H1 (cell line): ENCODE measurements at regions not wholly inside any gene's neighbourhood (a gene's known extent, or its start where the extent isn't known, plus 50 kb on each side); places are given as distances from the start of the nearest gene placed in this dataset.

ENCODE experiments used
- CTCF ChIA-PET: fragments of 300-600 bp; sonication (Branson Sonifier 250); formaldehyde crosslinking; loops from one replicate; lab custom pipeline; 2021; ENCODE audit not compliant: partially characterized antibody; lab: Charles Lee
- POLR2A ChIA-PET: fragments of 300-600 bp; sonication (Branson Sonifier 250); formaldehyde crosslinking; loops from one replicate; lab custom pipeline; 2021; ENCODE audit warnings: inconsistent platforms; ENCODE audit not compliant: partially characterized antibody; lab: Charles Lee
- DNase-seq, 2 experiments: peaks; one replicate each; pipeline versions ENCODE4 v3.0.0 to v3.0.0-alpha.2; 2010 to 2022; ENCODE audit warnings: low spot score in 2 of 2, low read depth in 1 of 2, mixed read lengths in 1 of 2
- FAIRE-seq: peaks from 2 replicates; lab custom pipeline; 2011; peaks lifted over from hg19 to GRCh38; lab: Jason Lieb, UNC
- H2AFZ ChIP-seq: 2 replicates; pipeline ENCODE4 v1.8.1; 2012; ENCODE audit warnings: low read length, inconsistent platforms
- H2AK5ac ChIP-seq: 2 replicates; pipeline ENCODE4 v1.6.1; 2013; ENCODE audit warnings: low read depth, low read length
- H2BK120ac ChIP-seq: replicated peaks from 2 replicates; pipeline ENCODE3; 2013; ENCODE audit warnings: low read depth, low read length, inconsistent platforms
- H2BK12ac ChIP-seq: 2 replicates; pipeline ENCODE4 v1.6.1; 2013; ENCODE audit warnings: low read depth, low read length
- H2BK15ac ChIP-seq: 2 replicates; pipeline ENCODE4 v1.6.1; 2013; ENCODE audit warnings: low read length
- H2BK20ac ChIP-seq: 2 replicates; pipeline ENCODE4 v1.6.1; 2013; ENCODE audit warnings: low read length
- H2BK5ac ChIP-seq: 2 replicates; pipeline ENCODE4 v1.6.1; 2013; ENCODE audit warnings: low read depth, low read length
- H3K14ac ChIP-seq: 2 replicates; pipeline ENCODE4 v1.6.1; 2013; ENCODE audit warnings: inconsistent platforms; ENCODE audit not compliant: insufficient read length
- H3K18ac ChIP-seq: 2 replicates; pipeline ENCODE4 v1.6.1; 2013; ENCODE audit warnings: low read length; ENCODE audit errors: extremely low read depth
- H3K23ac ChIP-seq: 2 replicates; pipeline ENCODE4 v1.6.1; 2013; ENCODE audit warnings: inconsistent platforms; ENCODE audit not compliant: insufficient read length
- H3K23me2 ChIP-seq: 2 replicates; pipeline ENCODE4 v1.6.1; 2013; ENCODE audit warnings: low read depth, low read length
- H3K27ac ChIP-seq: 2 replicates; pipeline ENCODE4 v1.6.1; 2011; ENCODE audit warnings: low read depth, low read length, inconsistent platforms
- H3K27me3 ChIP-seq, 4 experiments: replicated peaks in 1 of 4; 1 replicate in 1 of 4; 2 replicates in 3 of 4; pipeline versions ENCODE4 v1.6.1 to v1.8.1; 2011 to 2013; ENCODE audit warnings: low read length in 3 of 4, mild to moderate bottlenecking in 3 of 4, inconsistent platforms in 2 of 4, mixed read lengths in 2 of 4, moderate library complexity in 1 of 4; ENCODE audit not compliant: control insufficient read depth in 3 of 4, insufficient read depth in 3 of 4; ENCODE audit errors: extremely low read depth in 1 of 4
- H3K36me3 ChIP-seq, 4 experiments: 2 replicates each; pipeline versions ENCODE4 v1.6.1 to v1.8.1; 2011 to 2013; ENCODE audit warnings: mild to moderate bottlenecking in 4 of 4, low read length in 3 of 4, moderate library complexity in 2 of 4, control low read depth in 1 of 4, inconsistent platforms in 1 of 4; ENCODE audit not compliant: insufficient read depth in 4 of 4, control insufficient read depth in 2 of 4
- H3K4ac ChIP-seq: replicated peaks from 2 replicates; pipeline ENCODE3; 2013; ENCODE audit warnings: low read length, low read depth, mixed read lengths, inconsistent platforms; ENCODE audit not compliant: insufficient read length
- H3K4me1 ChIP-seq, 4 experiments: replicated peaks in 1 of 4; 1 replicate in 1 of 4; 2 replicates in 3 of 4; pipeline versions ENCODE4 v1.6.1 to v1.8.1; 2011 to 2013; ENCODE audit warnings: low read length in 3 of 4, inconsistent platforms in 2 of 4, mixed read lengths in 1 of 4; ENCODE audit not compliant: insufficient read depth in 4 of 4, control insufficient read depth in 3 of 4
- H3K4me2 ChIP-seq, 2 experiments: 2 replicates each; pipeline versions ENCODE4 v1.6.1 to v1.8.1; 2011 to 2013; ENCODE audit warnings: low read depth in 2 of 2, low read length in 2 of 2, control low read depth in 1 of 2, inconsistent platforms in 1 of 2, mild to moderate bottlenecking in 1 of 2; ENCODE audit not compliant: insufficient read depth in 1 of 2
- H3K4me3 ChIP-seq, 4 experiments: fragments of 200-600, 300-600 bp in 1 of 4; sonication (generic), shearing (Covaris generic), sonication (Bioruptor Twin) in 1 of 4; 2 replicates each; pipeline versions ENCODE4 v1.5.1 to v1.8.1; 2011 to 2016; ENCODE audit warnings: low read length in 4 of 4, low read depth in 3 of 4, control low read depth in 2 of 4, inconsistent platforms in 2 of 4, mild to moderate bottlenecking in 2 of 4, mixed read lengths in 1 of 4, moderate library complexity in 1 of 4; ENCODE audit not compliant: insufficient read depth in 2 of 4; ENCODE audit errors: extremely low read depth in 1 of 4
- H3K56ac ChIP-seq: replicated peaks from 2 replicates; pipeline ENCODE3; 2013; ENCODE audit warnings: low read depth, mild to moderate bottlenecking, mixed read lengths, low read length, inconsistent platforms; ENCODE audit not compliant: insufficient read length
- H3K79me1 ChIP-seq: 2 replicates; pipeline ENCODE4 v1.6.1; 2013; ENCODE audit warnings: low read depth, low read length, control low read depth
- H3K79me2 ChIP-seq, 2 experiments: 2 replicates each; pipeline versions ENCODE4 v1.6.1 to v1.8.1; 2012 to 2013; ENCODE audit warnings: low read length in 2 of 2, mild to moderate bottlenecking in 2 of 2, inconsistent platforms in 1 of 2; ENCODE audit not compliant: insufficient read depth in 2 of 2, control insufficient read depth in 1 of 2
- H3K9ac ChIP-seq, 4 experiments: replicated peaks in 1 of 4; 1 replicate in 1 of 4; 2 replicates in 3 of 4; pipeline versions ENCODE4 v1.6.1 to v1.8.1; 2011 to 2013; ENCODE audit warnings: low read depth in 3 of 4, low read length in 3 of 4, control low read depth in 2 of 4, mild to moderate bottlenecking in 2 of 4, moderate library complexity in 2 of 4, inconsistent platforms in 1 of 4; ENCODE audit errors: extremely low read depth in 1 of 4
- H3K9me3 ChIP-seq, 2 experiments: 2 replicates each; pipeline versions ENCODE4 v1.6.1 to v1.8.1; 2012 to 2013; ENCODE audit warnings: mild to moderate bottlenecking in 2 of 2, moderate library complexity in 2 of 2, control low read depth in 1 of 2, inconsistent platforms in 1 of 2, low read depth in 1 of 2, low read length in 1 of 2, mixed read lengths in 1 of 2; ENCODE audit not compliant: insufficient read depth in 2 of 2
- H4K20me1 ChIP-seq, 2 experiments: replicated peaks in 1 of 2; 2 replicates each; pipeline versions ENCODE3 to v1.8.1; 2011 to 2013; ENCODE audit warnings: inconsistent platforms in 2 of 2, low read length in 2 of 2, mild to moderate bottlenecking in 1 of 2; ENCODE audit not compliant: insufficient read depth in 2 of 2, control insufficient read depth in 1 of 2
- H4K5ac ChIP-seq: 2 replicates; pipeline ENCODE4 v1.6.1; 2013; ENCODE audit warnings: low read length, low read depth, mixed read lengths, inconsistent platforms; ENCODE audit not compliant: insufficient read length
- H4K8ac ChIP-seq: 2 replicates; pipeline ENCODE4 v1.8.0; 2013; ENCODE audit warnings: mild to moderate bottlenecking, moderate library complexity, low read length, inconsistent platforms; ENCODE audit not compliant: insufficient read depth; ENCODE audit errors: extremely low read depth
- H4K91ac ChIP-seq: replicated peaks from 2 replicates; pipeline ENCODE3; 2013; ENCODE audit warnings: low read length, mixed read lengths, inconsistent platforms; ENCODE audit not compliant: insufficient read length
- BRCA1 ChIP-seq: IDR thresholded peaks from 2 replicates; pipeline ENCODE4 v1.6.1; 2012; ENCODE audit warnings: low read depth, low read length, improper control_type of control experiment
- CTBP2 ChIP-seq: IDR thresholded peaks from 2 replicates; pipeline ENCODE4 v1.7.0; 2011; ENCODE audit warnings: borderline replicate concordance, mild to moderate bottlenecking, moderate library complexity, mixed read lengths, low read length; ENCODE audit not compliant: insufficient read depth, insufficient read length
- EP300 ChIP-seq, 2 experiments: IDR thresholded peaks; 1 replicate in 1 of 2; 2 replicates in 1 of 2; pipeline ENCODE4 v1.6.1; 2011 to 2012; ENCODE audit warnings: low read depth in 2 of 2, low read length in 2 of 2, mild to moderate bottlenecking in 2 of 2, borderline replicate concordance in 1 of 2, inconsistent platforms in 1 of 2, moderate library complexity in 1 of 2
- JUN ChIP-seq: IDR thresholded peaks from 2 replicates; pipeline ENCODE4 v1.6.1; 2011; ENCODE audit warnings: low read depth, mild to moderate bottlenecking, improper control_type of control experiment, low read length
- SUZ12 ChIP-seq: fragments of 200-600 bp; sonication (generic); IDR thresholded peaks from 2 replicates; pipeline ENCODE4 v1.6.1; 2012; ENCODE audit warnings: mild to moderate bottlenecking, inconsistent platforms, low read length, moderate library complexity, mixed read lengths
- WGBS, 2 experiments: shearing (Covaris generic) in 1 of 2; methylation state at CpG; one replicate each; pipeline versions ENCODE4 v1.1.6 to v1.1.7; 2013 to 2015; ENCODE audit warnings: low lambda C conversion rate in 2 of 2, mixed read lengths in 2 of 2, inconsistent platforms in 1 of 2, low coverage in 1 of 2, missing lambda C conversion rate in 1 of 2; ENCODE audit not compliant: insufficient replicate concordance in 2 of 2, insufficient coverage in 1 of 2, insufficient read length in 1 of 2; ENCODE audit errors: extremely low coverage in 1 of 2, missing lambda C conversion rate in 1 of 2; 5-methylcytosine and 5-hydroxymethylcytosine counted together

GRCh38 chr4:45099471-45099870 lies 373.1 kb upstream of the GNPDA2 start:
- Histone ChIP-seq H3K14ac (no peak overlapping the region), H4K8ac (no peak overlapping the region), H3K79me2 (no peaks in the 10 kb centered on the region), H3K23me2 (no peaks in the 10 kb centered on the region), H3K9ac (no peak overlapping the region), H3K4me1 (no peaks in the 10 kb centered on the region), H4K5ac (no peak overlapping the region), H3K56ac (no peak overlapping the region), H2BK120ac (no peak overlapping the region), H3K23ac (no peak overlapping the region), H3K27me3 (no peaks in the 10 kb centered on the region), H3K36me3 (no peaks in the 10 kb centered on the region), H2BK5ac (no peak overlapping the region), H4K20me1 (no peaks in the 10 kb centered on the region), H3K9me3 (no peaks in the 10 kb centered on the region), H3K4me3 (no peak overlapping the region), H3K4ac (no peak overlapping the region), H2AK5ac (no peak overlapping the region), H2BK20ac (no peak overlapping the region), H3K18ac (no peak overlapping the region), H4K91ac (no peak overlapping the region), H2BK12ac (no peak overlapping the region), H3K4me2 (no peak overlapping the region), H3K79me1 (no peaks in the 10 kb centered on the region), H2AFZ (no peak overlapping the region), H2BK15ac (no peak overlapping the region)
- WGBS, 2 experiments = 88% methylated on average over 1 of the region's 1 CpG; no CpG with 5 or more reads in 1 of the 2 experiments
- ChIA-PET CTCF (interaction anchor here (0.6 kb wide), 1 partner anchor 454 kb away, joined by 3 read pairs; no protein-coding TSS in a partner anchor), POLR2A (no interaction called here)
- FAIRE-seq = no peak
- no peak for DNase-seq
- TF ChIP-seq EP300 (IDR thresholded peaks at IDR 0.05; ENCODE audit: borderline replicate concordance in 1 of 2, low read depth in 2 of 2, low read length in 2 of 2) (no peak), SUZ12 (no peak), CTBP2 (no peak), BRCA1 (no peak), JUN (no peak)
- TF ChIP-seq, all 59 proteins: peak for 0
- no peak overlapping the region for H3K27ac ChIP-seq
